Medulla oblongata (tissue), 1 donor: ENCODE measurements at regions not wholly inside any gene's neighbourhood (a gene's known extent, or its start where the extent isn't known, plus 50 kb on each side); places are given as distances from the start of the nearest gene placed in this dataset.

ENCODE experiments used
- DNase-seq: peaks from one replicate; pipeline ENCODE4 v3.0.0-alpha.2; 2015; ENCODE audit errors: extremely low spot score

- DNase-seq = no peak
Measured at GRCh38 chr2:194002699-194003368, 1654.2 kb upstream of the SLC39A10 start.

- no peak for DNase-seq
Measured at GRCh38 chr2:193990868-193991267, 1666.2 kb upstream of the SLC39A10 start.

GRCh38 chr2:193989645-193990044 is 1667.4 kb upstream of the SLC39A10 start:
- DNase-seq = no peak

- no peak for DNase-seq
Measured at GRCh38 chr2:193988784-193989183, 1668.2 kb upstream of the SLC39A10 start.

- DNase-seq = no peak
Measured at GRCh38 chr2:193985272-193985671, 1671.8 kb upstream of the SLC39A10 start.

GRCh38 chr2:193980599-193980998 is 1676.4 kb upstream of the SLC39A10 start:
- no peak for DNase-seq

GRCh38 chr2:193973781-193974180 is 1683.2 kb upstream of the SLC39A10 start:
- DNase-seq = no peak

- no peak for DNase-seq
Measured at GRCh38 chr2:193966590-193966989, 1690.4 kb upstream of the SLC39A10 start.

GRCh38 chr2:193965263-193965662 is 1691.8 kb upstream of the SLC39A10 start:
- no peak for DNase-seq

GRCh38 chr2:193963472-193964119 is 1693.4 kb upstream of the SLC39A10 start:
- DNase-seq = peak; percentile 40

- DNase-seq = no peak
Measured at GRCh38 chr2:193946806-193947205, 1710.2 kb upstream of the SLC39A10 start.

- no peak for DNase-seq
Measured at GRCh38 chr2:193943406-193943960, 1713.5 kb upstream of the SLC39A10 start.

- no peak for DNase-seq
Measured at GRCh38 chr2:193935114-193935513, 1721.9 kb upstream of the SLC39A10 start.

GRCh38 chr2:193929131-193929530 is 1727.9 kb upstream of the SLC39A10 start:
- no peak for DNase-seq

- DNase-seq = peak; percentile 38
Measured at GRCh38 chr2:193907561-193907960, 1712.8 kb upstream of the TMEFF2 start.

- DNase-seq = no peak
Measured at GRCh38 chr2:193900292-193900691, 1705.6 kb upstream of the TMEFF2 start.

- DNase-seq = no peak
Measured at GRCh38 chr2:193895226-193895625, 1700.5 kb upstream of the TMEFF2 start.

GRCh38 chr2:193894081-193894480 is 1699.3 kb upstream of the TMEFF2 start:
- DNase-seq = no peak

- no peak for DNase-seq
Measured at GRCh38 chr2:193891023-193891422, 1696.3 kb upstream of the TMEFF2 start.

GRCh38 chr2:193885419-193885818 is 1690.7 kb upstream of the TMEFF2 start:
- DNase-seq = no peak

GRCh38 chr2:193883820-193884219 is 1689.1 kb upstream of the TMEFF2 start:
- no peak for DNase-seq

GRCh38 chr2:193876980-193877379 is 1682.2 kb upstream of the TMEFF2 start:
- no peak for DNase-seq

- no peak for DNase-seq
Measured at GRCh38 chr2:193869564-193869963, 1674.8 kb upstream of the TMEFF2 start.
